Activated CD4-positive, alpha-beta T cell treated with anti-CD3 and anti-CD28 coated beads, Interleukin-2, amount 10 ng/mL, durations not matched to agents 24 days and 14 days (primary cell): ENCODE measurements at regions not wholly inside any gene's neighbourhood (a gene's known extent, or its start where the extent isn't known, plus 50 kb on each side); places are given as distances from the start of the nearest gene placed in this dataset.

Experiments used
- DNase-seq: peaks from one replicate; pipeline ENCODE4 v3.0.0; 2022
- H3K27ac Mint-ChIP-seq: one replicate; pipeline ENCODE4 v1.8.0; 2022; ENCODE audit warnings: mild to moderate bottlenecking, mixed read lengths
- H3K27me3 Mint-ChIP-seq: one replicate; pipeline ENCODE4 v1.8.0; 2022; ENCODE audit warnings: mixed read lengths
- H3K36me3 Mint-ChIP-seq: one replicate; pipeline ENCODE4 v1.8.0; 2022; ENCODE audit warnings: low read depth, mild to moderate bottlenecking, mixed read lengths
- H3K4me1 Mint-ChIP-seq: one replicate; pipeline ENCODE4 v1.8.0; 2021; ENCODE audit warnings: mixed read lengths
- H3K4me3 Mint-ChIP-seq: one replicate; pipeline ENCODE4 v1.8.0; 2022; ENCODE audit warnings: mild to moderate bottlenecking, moderate library complexity, mixed read lengths
- H3K9me3 Mint-ChIP-seq: one replicate; pipeline ENCODE4 v1.8.0; 2021; ENCODE audit warnings: mixed read lengths
- intact Hi-C: fragments of 100-400 bp; cut with micrococcal nuclease; formaldehyde crosslinking; loops from one replicate; pipeline ENCODE4 v1.15.1; 2023

DNA sequence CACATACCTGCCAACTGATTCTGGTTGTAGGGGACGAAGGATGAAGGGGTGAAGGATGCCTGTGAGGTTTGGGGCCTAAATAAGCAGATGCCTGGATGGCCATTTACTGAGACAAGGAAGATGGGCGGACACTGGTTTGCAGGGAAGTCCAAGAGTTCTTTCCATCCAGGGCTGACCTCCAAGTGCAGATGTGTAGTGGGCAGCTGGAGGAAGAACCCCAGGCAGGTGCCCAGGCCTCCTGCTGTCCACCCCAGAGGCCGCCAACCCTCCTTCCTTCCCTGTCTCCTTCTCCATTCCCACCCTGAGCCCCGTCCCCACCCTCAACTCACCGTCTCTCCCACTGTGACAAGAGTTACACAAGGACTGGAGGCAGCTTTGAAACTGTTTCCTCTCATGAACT, 171.5 kb downstream of the KATNAL1 start:
- Mint-ChIP-seq H3K36me3 (no peaks in the 10 kb centered on the region), H3K4me1 (peaks cover 15% of the 10 kb centered on the region), H3K27ac (no peak overlapping the region), H3K9me3 (no peaks in the 10 kb centered on the region), H3K27me3 (peaks cover 2% of the 10 kb centered on the region), H3K4me3 (no peak overlapping the region)
- no peak for DNase-seq
- intact Hi-C loops, result no loop called here

DNA sequence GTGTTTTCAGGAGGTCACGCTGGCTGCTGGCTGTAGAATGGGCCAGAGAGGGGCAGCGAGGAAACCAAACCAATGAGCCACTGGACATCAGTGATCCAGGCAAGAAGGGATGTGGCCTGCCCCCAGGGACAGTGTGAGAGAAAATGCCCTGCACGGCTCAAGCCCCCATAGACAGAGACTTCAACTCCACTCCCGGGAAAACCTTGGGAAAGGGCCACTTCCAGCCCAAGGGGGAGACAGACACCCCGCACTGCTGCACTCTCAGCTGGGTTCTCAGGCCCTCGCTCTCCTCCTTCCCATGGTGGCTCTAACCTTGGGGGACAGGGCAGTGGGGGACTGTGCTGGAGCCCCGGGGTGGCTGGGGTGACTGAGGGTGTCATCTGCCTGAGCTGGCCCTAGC, 172.0 kb downstream of the KATNAL1 start:
- DNase-seq, result no peak
- no peak overlapping the region for H3K4me3 Mint-ChIP-seq
- intact Hi-C loops, result no loop called here
- no peaks in the 10 kb centered on the region for H3K9me3 Mint-ChIP-seq
- H3K27me3 Mint-ChIP-seq, result peaks cover 2% of the 10 kb centered on the region
- H3K27ac Mint-ChIP-seq, result no peak overlapping the region
- peaks cover 15% of the 10 kb centered on the region for H3K4me1 Mint-ChIP-seq
- no peaks in the 10 kb centered on the region for H3K36me3 Mint-ChIP-seq

DNA sequence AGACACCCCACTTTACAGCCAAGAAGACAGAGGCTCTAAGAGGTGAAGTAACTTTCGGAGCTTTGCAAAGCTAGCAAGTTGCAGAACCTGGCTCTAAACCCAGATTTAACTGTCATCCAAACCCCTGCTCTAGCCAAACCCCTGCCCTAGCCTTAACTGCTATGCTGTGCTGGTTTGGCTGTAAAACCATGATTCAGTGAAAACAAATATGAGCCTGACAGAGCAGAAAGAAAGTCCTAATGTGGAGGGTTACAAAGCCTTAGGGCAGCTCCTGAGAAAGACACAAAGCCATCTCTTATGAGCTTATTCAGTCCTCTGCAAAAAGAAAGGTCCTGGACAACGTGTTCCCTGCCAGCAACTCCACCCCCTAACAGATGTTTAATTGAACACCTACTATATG, 172.8 kb downstream of the KATNAL1 start:
- Mint-ChIP-seq H3K4me1 (peaks cover 15% of the 10 kb centered on the region), H3K27ac (peak overlapping the region; percentile 30), H3K9me3 (no peaks in the 10 kb centered on the region), H3K4me3 (no peak overlapping the region), H3K27me3 (peaks cover 2% of the 10 kb centered on the region), H3K36me3 (no peaks in the 10 kb centered on the region)
- intact Hi-C loops, result loop anchor here (5.0 kb wide), 6 partner anchors 173 to 668 kb away; partner anchors contain the start of genes KATNAL1 and USPL1
- DNase-seq, result no peak

DNA sequence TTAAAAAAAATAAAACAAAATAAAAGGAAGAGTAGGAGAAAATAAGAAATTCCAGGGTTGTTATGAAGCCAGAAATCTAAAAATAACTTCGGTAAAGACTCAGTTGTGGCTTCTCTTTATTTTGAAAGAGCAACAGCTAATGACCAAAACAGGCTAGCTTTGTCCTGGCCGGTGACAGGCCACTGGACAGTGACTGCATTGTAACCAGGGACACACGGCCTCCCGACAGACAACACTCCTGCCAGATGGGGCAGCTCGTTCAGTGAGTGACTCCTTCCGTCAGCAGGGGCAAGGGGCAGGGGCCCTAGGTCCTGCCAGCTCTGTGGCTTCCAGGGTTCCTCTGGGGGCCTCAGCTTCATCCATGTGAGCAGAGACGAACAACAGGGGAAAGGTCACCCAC, 173.4 kb downstream of the KATNAL1 start:
- H3K27ac Mint-ChIP-seq, result no peak overlapping the region
- no peak overlapping the region for H3K4me3 Mint-ChIP-seq
- no peak for DNase-seq
- H3K4me1 Mint-ChIP-seq, result peaks cover 15% of the 10 kb centered on the region
- intact Hi-C loops, result loop anchor here (5.0 kb wide), 6 partner anchors 173 to 668 kb away; partner anchors contain the start of genes KATNAL1 and USPL1
- H3K36me3 Mint-ChIP-seq, result no peaks in the 10 kb centered on the region
- H3K9me3 Mint-ChIP-seq, result no peaks in the 10 kb centered on the region
- no peaks in the 10 kb centered on the region for H3K27me3 Mint-ChIP-seq

DNA sequence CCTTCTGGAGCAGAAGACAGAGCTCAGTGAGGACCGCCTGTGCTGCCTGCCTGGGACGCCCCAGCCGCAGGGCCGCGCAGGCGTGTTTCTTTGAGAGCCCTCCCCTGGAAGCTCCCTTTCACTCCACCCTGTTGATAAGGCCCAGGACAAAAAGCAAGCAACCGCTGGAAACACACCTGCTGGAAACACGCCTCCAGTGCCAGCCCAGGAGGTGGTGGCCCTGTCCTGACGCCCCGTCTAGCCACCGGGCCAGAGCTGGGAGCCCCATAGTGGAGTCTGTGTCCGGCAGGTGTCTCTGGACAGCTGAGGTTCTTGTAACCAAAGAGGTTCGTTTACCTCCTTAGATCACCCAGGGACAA, 173.8 kb downstream of the KATNAL1 start:
- H3K9me3 Mint-ChIP-seq, result no peaks in the 10 kb centered on the region
- peak overlapping the region; percentile 59 for H3K27ac Mint-ChIP-seq
- H3K36me3 Mint-ChIP-seq, result no peaks in the 10 kb centered on the region
- DNase-seq, result no peak
- H3K27me3 Mint-ChIP-seq, result no peaks in the 10 kb centered on the region
- H3K4me3 Mint-ChIP-seq, result no peak overlapping the region
- peaks cover 18% of the 10 kb centered on the region for H3K4me1 Mint-ChIP-seq
- intact Hi-C loops, result loop anchor here (5.0 kb wide), 6 partner anchors 174 to 669 kb away; partner anchors contain the start of genes KATNAL1 and USPL1

DNA sequence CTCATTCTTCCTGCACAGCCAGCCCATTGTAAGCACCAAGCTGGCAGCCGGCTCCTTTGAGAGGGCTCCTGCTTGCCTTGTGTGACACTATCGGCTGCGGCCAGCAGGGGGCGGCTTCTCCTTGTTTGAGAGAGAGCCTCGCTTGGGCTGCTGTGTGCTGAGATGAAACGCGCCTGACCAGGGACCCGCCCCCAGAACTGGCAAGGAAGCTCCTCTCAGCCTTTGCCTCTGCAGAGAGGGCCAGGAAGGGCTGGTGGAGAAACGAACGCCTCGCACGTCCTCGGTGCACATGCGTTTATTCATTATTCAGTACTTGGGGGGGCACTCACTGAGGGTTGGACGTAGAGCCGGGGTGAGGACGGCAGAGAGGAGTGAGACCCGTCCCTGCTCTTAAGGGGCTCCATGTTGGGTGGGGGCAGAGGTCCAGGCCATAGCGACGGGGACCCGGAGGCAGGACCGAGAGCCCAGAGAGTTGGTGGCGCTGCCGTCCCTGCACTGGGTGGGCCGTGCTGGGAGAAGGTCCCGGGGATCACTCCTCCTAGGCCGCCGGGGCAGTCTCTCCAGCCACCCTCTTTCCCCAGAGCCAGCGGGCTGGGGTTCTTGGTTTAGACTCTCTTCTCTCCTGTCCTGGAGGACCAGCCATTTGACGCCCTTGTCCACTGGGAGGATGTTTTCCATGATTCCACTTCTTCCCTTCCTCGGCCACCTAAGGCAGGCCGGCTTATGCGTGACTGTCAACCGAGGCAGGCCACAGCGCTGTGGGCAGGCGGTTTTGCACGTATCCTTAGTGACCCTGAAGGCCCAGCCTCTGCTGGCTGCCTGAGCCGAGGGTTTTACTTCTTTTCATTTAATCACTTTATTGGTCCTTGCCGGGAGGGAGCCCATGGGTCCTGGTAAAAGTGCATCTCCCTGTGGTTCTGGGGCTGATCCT, 174.5 kb downstream of the KATNAL1 start:
- intact Hi-C loops, result loop anchor here (1.0 to 5.0 kb wide), 9 partner anchors 25 to 669 kb away; partner anchors contain the start of genes KATNAL1 and USPL1
- Mint-ChIP-seq H3K27me3 (no peaks in the 10 kb centered on the region), H3K4me3 (peak overlapping the region; percentile 19), H3K9me3 (no peaks in the 10 kb centered on the region), H3K27ac (peak overlapping the region; percentile 59), H3K4me1 (peaks cover 19% of the 10 kb centered on the region), H3K36me3 (no peaks in the 10 kb centered on the region)
- peak; percentile 99 for DNase-seq

DNA sequence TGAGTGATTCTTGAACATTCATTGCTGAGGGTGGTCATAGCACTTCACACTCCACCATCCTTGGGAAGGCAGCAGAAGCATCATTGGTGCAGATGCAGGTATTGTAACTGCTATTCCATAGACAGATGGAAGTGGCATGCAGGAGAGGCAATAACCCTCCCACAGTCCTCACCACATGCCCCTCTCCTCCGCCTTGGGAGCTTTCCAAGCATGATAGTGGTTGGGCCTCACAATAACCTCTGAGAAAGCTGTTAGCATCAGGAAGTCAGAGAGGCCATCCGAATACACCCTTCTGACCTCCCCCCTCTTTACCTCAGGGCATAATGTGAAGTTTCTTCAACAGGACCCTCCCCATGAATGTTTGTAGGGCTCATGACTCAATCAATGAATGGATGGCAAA, 177.9 kb downstream of the KATNAL1 start:
- DNase-seq, result no peak
- Mint-ChIP-seq H3K27me3 (no peaks in the 10 kb centered on the region), H3K27ac (no peak overlapping the region), H3K9me3 (no peaks in the 10 kb centered on the region), H3K36me3 (no peaks in the 10 kb centered on the region), H3K4me1 (peaks cover 14% of the 10 kb centered on the region), H3K4me3 (no peak overlapping the region)
- intact Hi-C loops, result no loop called here

DNA sequence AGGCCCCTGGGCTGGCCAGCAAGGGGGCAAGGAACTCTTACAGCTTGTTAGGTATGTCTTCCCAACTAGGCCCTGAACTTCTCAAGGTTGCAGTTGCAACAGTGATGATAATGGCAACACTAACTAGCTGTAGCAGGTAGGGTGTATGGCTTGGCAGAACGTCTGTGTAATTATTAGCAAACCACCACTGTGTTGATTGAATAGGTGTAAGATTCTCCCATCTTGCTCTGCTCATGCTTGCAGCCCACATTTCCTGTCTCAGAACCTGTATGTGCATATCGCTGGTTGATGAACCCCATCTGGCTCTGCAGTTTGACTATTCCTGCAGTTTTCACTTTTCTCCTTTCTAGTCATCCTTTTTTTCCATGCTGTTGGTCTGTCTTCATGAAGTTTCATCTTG, 178.8 kb downstream of the KATNAL1 start:
- no peak overlapping the region for H3K4me3 Mint-ChIP-seq
- no peak for DNase-seq
- no peaks in the 10 kb centered on the region for H3K36me3 Mint-ChIP-seq
- intact Hi-C loops, result no loop called here
- H3K27me3 Mint-ChIP-seq, result no peaks in the 10 kb centered on the region
- H3K9me3 Mint-ChIP-seq, result no peaks in the 10 kb centered on the region
- H3K27ac Mint-ChIP-seq, result no peak overlapping the region
- peaks cover 14% of the 10 kb centered on the region for H3K4me1 Mint-ChIP-seq

DNA sequence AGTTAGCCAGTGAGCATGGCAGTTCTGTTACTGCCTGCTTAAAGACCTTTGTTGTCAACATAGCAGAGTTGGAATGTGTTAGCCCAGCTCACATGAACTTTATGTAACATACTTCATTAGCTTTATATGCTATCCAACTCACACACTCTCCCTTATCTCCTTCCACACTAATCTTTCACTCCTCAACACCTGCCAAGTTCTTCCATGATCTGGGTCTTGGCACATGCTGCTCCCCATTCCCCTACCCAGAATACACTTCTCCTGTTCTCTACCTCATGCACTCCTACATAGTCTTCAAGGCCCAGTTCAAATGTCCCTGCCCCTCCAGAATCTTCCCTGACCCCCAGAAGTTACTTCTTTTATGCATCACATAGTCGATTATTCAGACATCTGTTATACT, 179.3 kb downstream of the KATNAL1 start:
- Mint-ChIP-seq H3K27ac (no peak overlapping the region), H3K4me3 (no peak overlapping the region), H3K27me3 (no peaks in the 10 kb centered on the region), H3K9me3 (no peaks in the 10 kb centered on the region), H3K4me1 (peaks cover 11% of the 10 kb centered on the region), H3K36me3 (no peaks in the 10 kb centered on the region)
- no peak for DNase-seq
- intact Hi-C loops, result no loop called here

DNA sequence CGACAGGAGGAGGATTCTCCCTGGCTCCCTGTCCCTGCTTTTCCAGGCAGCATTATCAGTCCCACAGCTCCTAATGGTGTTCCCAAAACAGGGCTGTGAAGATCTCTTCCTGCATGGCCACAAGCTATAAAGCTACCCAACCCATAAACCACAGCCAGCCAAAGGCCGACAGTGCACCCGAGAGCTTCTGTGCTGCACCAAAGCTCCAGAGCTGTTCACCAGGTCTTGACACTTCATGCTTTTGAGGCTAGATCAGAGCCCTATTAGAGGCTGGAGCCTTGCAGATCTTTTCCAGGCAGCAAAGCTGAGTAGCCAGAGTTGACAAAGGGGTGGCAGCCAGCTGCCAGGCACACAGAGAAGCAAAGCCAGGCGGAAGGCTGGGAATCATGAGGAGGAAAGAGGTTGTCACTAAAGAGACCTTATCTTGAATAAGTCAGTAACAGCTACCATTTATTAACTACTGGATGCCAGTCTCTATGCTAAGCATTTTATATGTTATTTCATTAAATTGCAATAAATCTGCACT, 180.4 kb downstream of the KATNAL1 start:
- no peak for DNase-seq
- Mint-ChIP-seq H3K27ac (no peak overlapping the region), H3K9me3 (no peaks in the 10 kb centered on the region), H3K4me3 (no peak overlapping the region), H3K4me1 (peaks cover 10% of the 10 kb centered on the region), H3K27me3 (no peaks in the 10 kb centered on the region), H3K36me3 (no peaks in the 10 kb centered on the region)
- intact Hi-C loops, result no loop called here

DNA sequence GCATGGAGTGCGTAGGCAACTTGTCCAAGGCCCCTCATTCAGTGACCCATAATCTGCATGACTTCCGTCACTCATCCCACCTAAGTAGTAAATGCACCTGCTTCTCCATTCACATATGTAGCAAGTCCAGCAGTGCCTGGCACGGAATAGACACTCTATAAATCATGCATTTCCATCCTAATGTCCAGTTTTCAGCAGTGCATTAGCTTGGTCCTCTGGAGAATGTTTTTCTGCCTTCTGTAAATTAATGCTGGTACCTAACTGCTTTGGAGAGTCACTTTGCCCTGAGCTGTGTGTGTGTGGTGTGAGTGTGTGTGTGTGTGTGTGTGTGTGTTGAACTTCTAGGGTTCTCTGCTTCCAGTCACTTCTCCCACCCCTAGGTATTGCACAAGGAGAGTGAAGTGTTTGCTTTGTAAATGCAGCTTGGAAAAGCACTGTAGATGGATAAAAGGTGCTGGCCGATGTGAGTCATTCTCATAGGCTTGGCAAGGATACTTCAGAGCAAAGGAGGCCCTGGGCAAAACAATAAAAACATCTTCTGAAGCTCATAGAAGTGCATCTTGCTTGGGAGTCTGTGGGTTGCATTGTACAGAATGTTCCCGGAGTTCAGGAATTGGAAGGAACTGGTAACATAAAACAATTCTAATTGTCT, 181.8 kb downstream of the KATNAL1 start:
- no peak for DNase-seq
- no peak overlapping the region for H3K4me3 Mint-ChIP-seq
- no peaks in the 10 kb centered on the region for H3K36me3 Mint-ChIP-seq
- H3K27me3 Mint-ChIP-seq, result no peaks in the 10 kb centered on the region
- H3K4me1 Mint-ChIP-seq, result peaks cover 21% of the 10 kb centered on the region
- H3K27ac Mint-ChIP-seq, result no peak overlapping the region
- no peaks in the 10 kb centered on the region for H3K9me3 Mint-ChIP-seq
- intact Hi-C loops, result no loop called here

DNA sequence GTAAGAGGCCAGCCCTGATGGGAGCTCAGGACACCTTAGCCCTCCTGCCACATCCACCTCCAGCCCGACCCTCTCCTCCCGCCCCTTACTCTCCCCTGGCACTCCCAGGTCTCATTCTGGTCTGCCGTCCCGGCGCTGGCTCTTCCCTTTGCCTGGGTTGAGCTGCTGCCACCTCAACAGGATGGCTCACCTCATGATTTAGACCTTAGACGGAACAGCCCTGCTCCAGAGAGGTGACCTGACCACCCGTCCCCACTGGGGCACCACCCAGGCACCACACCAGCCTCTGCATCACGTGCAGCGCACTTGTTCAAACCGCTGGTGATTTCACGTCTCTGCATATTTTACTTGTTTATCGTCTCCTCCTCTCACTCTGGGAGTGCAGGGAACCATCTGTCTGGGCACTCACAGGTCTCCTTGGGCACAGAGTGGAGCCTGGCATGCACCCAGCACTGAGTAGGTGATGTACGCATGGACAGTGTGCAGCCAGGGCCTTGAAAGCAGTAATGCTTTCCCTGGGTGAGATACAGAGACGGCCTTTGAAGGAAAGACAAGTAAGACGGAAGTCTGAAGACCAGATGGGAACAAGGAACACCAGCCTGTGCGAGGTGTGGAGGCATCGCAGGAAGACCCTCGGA, 183.1 kb downstream of the KATNAL1 start:
- Mint-ChIP-seq H3K4me1 (peaks cover 34% of the 10 kb centered on the region), H3K27me3 (no peaks in the 10 kb centered on the region), H3K27ac (no peak overlapping the region), H3K9me3 (no peaks in the 10 kb centered on the region), H3K4me3 (no peak overlapping the region), H3K36me3 (no peaks in the 10 kb centered on the region)
- intact Hi-C loops, result no loop called here
- no peak for DNase-seq

DNA sequence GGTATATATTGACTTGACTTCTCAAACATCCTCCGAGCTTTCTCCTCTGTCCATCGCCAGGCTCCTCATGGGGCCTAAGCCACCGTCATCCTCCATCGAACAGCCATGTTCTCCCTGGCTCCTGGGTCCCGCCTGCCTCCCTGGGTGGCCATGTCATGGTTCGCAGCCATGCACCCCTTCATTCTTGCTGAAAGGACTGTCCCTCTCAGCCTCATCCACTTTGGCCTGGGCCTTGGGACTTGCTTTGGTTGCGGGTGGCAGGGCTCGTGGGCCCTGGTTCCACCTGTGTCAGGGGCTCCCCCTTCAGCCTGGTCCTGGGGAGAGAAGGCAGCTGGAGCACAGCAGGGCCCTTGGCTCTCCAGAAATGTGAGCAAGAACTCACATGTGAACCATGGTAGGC, 183.8 kb downstream of the KATNAL1 start:
- H3K4me3 Mint-ChIP-seq, result no peak overlapping the region
- H3K27ac Mint-ChIP-seq, result no peak overlapping the region
- DNase-seq, result no peak
- H3K9me3 Mint-ChIP-seq, result no peaks in the 10 kb centered on the region
- no peaks in the 10 kb centered on the region for H3K27me3 Mint-ChIP-seq
- H3K4me1 Mint-ChIP-seq, result peaks cover 35% of the 10 kb centered on the region
- H3K36me3 Mint-ChIP-seq, result no peaks in the 10 kb centered on the region
- intact Hi-C loops, result no loop called here

DNA sequence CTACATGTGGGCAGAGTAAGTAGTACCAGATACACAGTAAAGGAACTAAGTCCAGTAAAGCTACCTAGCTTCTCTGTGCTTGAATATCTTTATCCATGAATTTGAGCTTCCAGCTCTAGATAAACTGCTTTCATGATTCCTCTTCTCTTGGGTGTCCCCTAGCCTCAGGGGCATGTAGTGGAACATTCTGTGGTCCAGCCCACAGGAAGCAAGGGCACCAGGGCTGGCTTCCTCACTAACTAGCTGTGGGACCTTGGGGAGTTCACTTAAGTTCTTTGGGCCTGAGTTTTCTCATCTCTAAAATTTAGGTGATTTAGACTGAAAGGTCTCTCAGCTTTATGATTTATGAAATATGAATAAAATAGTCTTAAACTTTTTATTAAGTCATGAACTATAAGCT, 185.7 kb downstream of the KATNAL1 start:
- Mint-ChIP-seq H3K27me3 (no peaks in the 10 kb centered on the region), H3K4me3 (no peak overlapping the region), H3K27ac (peak overlapping the region; percentile 31), H3K4me1 (peaks cover 37% of the 10 kb centered on the region), H3K9me3 (no peaks in the 10 kb centered on the region), H3K36me3 (no peaks in the 10 kb centered on the region)
- intact Hi-C loops, result no loop called here
- no peak for DNase-seq
